Neural cell (in vitro differentiated cells): ENCODE measurements at regions not wholly inside any gene's neighbourhood (a gene's known extent, or its start where the extent isn't known, plus 50 kb on each side); places are given as distances from the start of the nearest gene placed in this dataset.

Experiments used
- H2AFZ ChIP-seq: fragments of 200-600, 300-800 bp; sonication (generic), shearing (Covaris generic); 2 replicates; pipeline ENCODE4 v1.6.0; 2014; ENCODE audit warnings: low read depth, mild to moderate bottlenecking, antibody characterized with exemption, low read length, moderate library complexity
- H3F3A ChIP-seq: fragments of 200-600 bp; shearing (Covaris generic); 2 replicates; pipeline ENCODE4 v1.6.1; 2016; ENCODE audit warnings: mild to moderate bottlenecking, moderate library complexity, mixed read lengths, antibody characterized with exemption, low read length; ENCODE audit not compliant: insufficient read depth, poor library complexity, severe bottlenecking
- H3K27ac ChIP-seq: fragments of 200-600, 300-800 bp; sonication (generic), shearing (Covaris generic); 2 replicates; pipeline ENCODE4 v1.5.1; 2014; ENCODE audit warnings: mild to moderate bottlenecking, low read length, moderate library complexity
- H3K27me3 ChIP-seq: fragments of 300-800, 200-600 bp; sonication (generic), shearing (Covaris generic); 2 replicates; pipeline ENCODE4 v1.6.0; 2014; ENCODE audit warnings: mild to moderate bottlenecking, low read depth, low read length, moderate library complexity; ENCODE audit not compliant: insufficient read depth
- H3K36me3 ChIP-seq: fragments of 300-800, 200-600 bp; sonication (generic), shearing (Covaris generic); 2 replicates; pipeline ENCODE4 v1.5.1; 2014; ENCODE audit warnings: mild to moderate bottlenecking, antibody characterized with exemption, low read length, moderate library complexity; ENCODE audit not compliant: insufficient read depth
- H3K4me2 ChIP-seq: fragments of 300-800, 200-600 bp; sonication (generic), shearing (Covaris generic); 2 replicates; pipeline ENCODE4 v1.6.0; 2014; ENCODE audit warnings: mild to moderate bottlenecking, low read length
- H3K4me3 ChIP-seq: fragments of 300-800, 200-600 bp; sonication (generic), shearing (Covaris generic); 2 replicates; pipeline ENCODE4 v1.5.1; 2014; ENCODE audit warnings: mild to moderate bottlenecking, low read length, moderate library complexity
- H3K79me2 ChIP-seq: fragments of 200-600 bp; shearing (Covaris generic); replicated peaks from 2 replicates; pipeline ENCODE4 v1.6.0; 2014; ENCODE audit warnings: mild to moderate bottlenecking, low read length, moderate library complexity; ENCODE audit not compliant: insufficient read depth
- H3K9ac ChIP-seq: fragments of 300-800, 200-600 bp; sonication (generic), shearing (Covaris generic); 2 replicates; pipeline ENCODE4 v1.6.1; 2016; ENCODE audit warnings: mild to moderate bottlenecking, low read length, mixed read lengths
- H3K9me2 ChIP-seq: fragments of 200-600 bp; shearing (Covaris generic); 2 replicates; pipeline ENCODE4 v1.6.1; 2016; ENCODE audit warnings: mild to moderate bottlenecking, low read length, mixed read lengths; ENCODE audit not compliant: insufficient read depth
- H3K9me3 ChIP-seq: fragments of 200-600, 300-800 bp; sonication (generic), shearing (Covaris generic); 2 replicates; pipeline ENCODE4 v1.6.1; 2016; ENCODE audit warnings: mild to moderate bottlenecking, mixed run types, low read length, moderate library complexity, mixed read lengths
- H4K20me1 ChIP-seq: fragments of 200-600 bp; shearing (Covaris generic); 2 replicates; pipeline ENCODE4 v1.6.1; 2016; ENCODE audit warnings: mild to moderate bottlenecking, mixed run types; ENCODE audit not compliant: insufficient read depth
- CTCF ChIP-seq: fragments of 450-650 bp; IDR thresholded peaks from 2 replicates; pipeline ENCODE4 v1.5.1; 2014; ENCODE audit warnings: antibody characterized with exemption, mild to moderate bottlenecking, moderate library complexity; ENCODE audit not compliant: poor library complexity, severe bottlenecking
- EP300 ChIP-seq: fragments of 450-650 bp; conservative IDR thresholded peaks from 2 replicates; pipeline ENCODE4 v1.6.1; 2014; ENCODE audit warnings: antibody characterized with exemption, mild to moderate bottlenecking, moderate library complexity; ENCODE audit not compliant: poor library complexity, severe bottlenecking
- EZH2 ChIP-seq: fragments of 200-600, 300-800 bp; shearing (Covaris generic), sonication (generic); IDR thresholded peaks from 2 replicates; pipeline ENCODE4 v1.6.1; 2014; ENCODE audit warnings: antibody characterized with exemption, low read length, borderline replicate concordance, mild to moderate bottlenecking; ENCODE audit not compliant: insufficient read depth, poor library complexity, severe bottlenecking
- MXI1 ChIP-seq: fragments of 450-650 bp; conservative IDR thresholded peaks from 2 replicates; pipeline ENCODE4 v1.6.1; 2014; ENCODE audit warnings: antibody characterized with exemption, mild to moderate bottlenecking; ENCODE audit not compliant: poor library complexity, severe bottlenecking
- POLR2AphosphoS5 ChIP-seq: IDR thresholded peaks from 2 replicates; pipeline ENCODE4 v1.6.1; 2012
- RAD21 ChIP-seq: fragments of 450-650 bp; conservative IDR thresholded peaks from 2 replicates; pipeline ENCODE4 v1.6.1; 2014; ENCODE audit warnings: antibody characterized with exemption, mild to moderate bottlenecking, moderate library complexity
- SMC3 ChIP-seq: fragments of 450-650 bp; conservative IDR thresholded peaks from 2 replicates; pipeline ENCODE4 v1.6.1; 2014; ENCODE audit warnings: antibody characterized with exemption, mild to moderate bottlenecking, moderate library complexity; ENCODE audit not compliant: poor library complexity
- TAF1 ChIP-seq: IDR thresholded peaks from 2 replicates; pipeline ENCODE4 v1.6.1; 2012; ENCODE audit warnings: low read depth
- TF ChIP-seq, protein P1 (sequence below): IDR thresholded peaks from 2 replicates; pipeline ENCODE4 v1.6.1; 2012; ENCODE audit warnings: borderline replicate concordance

DNA sequence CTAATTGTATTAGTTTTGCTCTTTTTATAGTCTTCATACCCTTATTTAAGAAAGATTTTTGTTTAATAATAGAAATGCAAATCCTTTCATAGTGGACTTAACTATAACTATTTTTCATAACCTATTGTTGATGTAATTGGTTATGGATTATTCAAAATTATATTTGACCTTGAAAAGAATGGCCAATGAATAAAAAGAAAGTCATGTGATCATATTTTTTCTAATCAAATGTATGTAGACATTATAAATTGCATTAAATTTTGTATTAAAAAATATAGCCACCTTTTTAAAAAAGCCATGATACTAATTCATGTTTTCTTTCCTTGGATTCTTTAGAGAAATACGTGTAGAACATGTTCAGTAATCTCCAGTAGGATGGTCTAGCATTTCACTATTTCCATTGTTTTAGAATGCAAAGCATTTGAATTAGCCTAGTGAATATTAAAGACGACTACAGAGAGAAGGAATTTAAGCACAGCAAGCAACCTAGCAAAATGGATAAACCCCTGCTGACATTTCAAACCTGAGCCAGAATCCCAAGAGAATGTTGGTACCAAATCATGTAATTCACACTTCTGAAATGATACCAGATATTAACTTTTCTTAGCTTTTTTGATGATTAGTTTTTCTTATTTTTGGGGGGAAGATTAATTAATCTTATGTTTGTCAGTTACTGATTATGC is 1297.4 kb upstream of the MIR17HG start:
- no peaks in the 10 kb centered on the region for H3F3A ChIP-seq
- no peak overlapping the region for H3K9ac ChIP-seq
- H3K27me3 ChIP-seq, result no peaks in the 10 kb centered on the region
- no peaks in the 10 kb centered on the region for H3K36me3 ChIP-seq
- H3K27ac ChIP-seq, result no peak overlapping the region
- no peak overlapping the region for H3K4me2 ChIP-seq
- peaks cover 13% of the 10 kb centered on the region for H3K9me3 ChIP-seq
- no peak overlapping the region for H3K4me3 ChIP-seq
- no peaks in the 10 kb centered on the region for H3K9me2 ChIP-seq
- no peaks in the 10 kb centered on the region for H3K79me2 ChIP-seq
- H2AFZ ChIP-seq, result no peak overlapping the region
- no peaks in the 10 kb centered on the region for H4K20me1 ChIP-seq
- TF ChIP-seq EZH2 (no peak), POLR2AphosphoS5 (no peak), TAF1 (no peak), MXI1 (no peak), EP300 (no peak), CTCF (no peak), RAD21 (no peak), SMC3 (no peak)
- TF ChIP-seq, protein P1, sequence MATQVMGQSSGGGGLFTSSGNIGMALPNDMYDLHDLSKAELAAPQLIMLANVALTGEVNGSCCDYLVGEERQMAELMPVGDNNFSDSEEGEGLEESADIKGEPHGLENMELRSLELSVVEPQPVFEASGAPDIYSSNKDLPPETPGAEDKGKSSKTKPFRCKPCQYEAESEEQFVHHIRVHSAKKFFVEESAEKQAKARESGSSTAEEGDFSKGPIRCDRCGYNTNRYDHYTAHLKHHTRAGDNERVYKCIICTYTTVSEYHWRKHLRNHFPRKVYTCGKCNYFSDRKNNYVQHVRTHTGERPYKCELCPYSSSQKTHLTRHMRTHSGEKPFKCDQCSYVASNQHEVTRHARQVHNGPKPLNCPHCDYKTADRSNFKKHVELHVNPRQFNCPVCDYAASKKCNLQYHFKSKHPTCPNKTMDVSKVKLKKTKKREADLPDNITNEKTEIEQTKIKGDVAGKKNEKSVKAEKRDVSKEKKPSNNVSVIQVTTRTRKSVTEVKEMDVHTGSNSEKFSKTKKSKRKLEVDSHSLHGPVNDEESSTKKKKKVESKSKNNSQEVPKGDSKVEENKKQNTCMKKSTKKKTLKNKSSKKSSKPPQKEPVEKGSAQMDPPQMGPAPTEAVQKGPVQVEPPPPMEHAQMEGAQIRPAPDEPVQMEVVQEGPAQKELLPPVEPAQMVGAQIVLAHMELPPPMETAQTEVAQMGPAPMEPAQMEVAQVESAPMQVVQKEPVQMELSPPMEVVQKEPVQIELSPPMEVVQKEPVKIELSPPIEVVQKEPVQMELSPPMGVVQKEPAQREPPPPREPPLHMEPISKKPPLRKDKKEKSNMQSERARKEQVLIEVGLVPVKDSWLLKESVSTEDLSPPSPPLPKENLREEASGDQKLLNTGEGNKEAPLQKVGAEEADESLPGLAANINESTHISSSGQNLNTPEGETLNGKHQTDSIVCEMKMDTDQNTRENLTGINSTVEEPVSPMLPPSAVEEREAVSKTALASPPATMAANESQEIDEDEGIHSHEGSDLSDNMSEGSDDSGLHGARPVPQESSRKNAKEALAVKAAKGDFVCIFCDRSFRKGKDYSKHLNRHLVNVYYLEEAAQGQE, result no peak

DNA sequence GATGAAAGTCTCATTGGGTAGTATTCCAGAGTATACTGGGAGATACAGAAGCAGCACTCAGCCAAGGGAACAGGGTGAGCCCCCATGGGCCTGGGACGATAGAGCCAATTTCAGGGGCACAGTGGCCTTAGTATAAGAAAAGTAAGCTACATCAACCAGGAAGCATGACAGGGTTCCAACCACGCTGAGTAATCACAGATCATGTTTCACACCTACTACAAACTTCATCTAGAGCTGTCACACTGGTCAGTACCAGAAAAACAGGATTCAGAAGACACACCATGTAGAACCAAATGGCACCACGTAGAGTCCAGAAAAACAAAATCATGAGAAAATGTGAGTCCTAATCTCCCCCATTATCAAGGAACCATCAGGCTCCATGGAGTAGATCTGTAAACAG is 1292.4 kb upstream of the MIR17HG start:
- H3K4me3 ChIP-seq, result no peak overlapping the region
- H3K9ac ChIP-seq, result no peak overlapping the region
- H3K27ac ChIP-seq, result no peak overlapping the region
- H3K4me2 ChIP-seq, result no peak overlapping the region
- no peaks in the 10 kb centered on the region for H3K27me3 ChIP-seq
- H4K20me1 ChIP-seq, result no peaks in the 10 kb centered on the region
- H2AFZ ChIP-seq, result no peak overlapping the region
- H3K9me2 ChIP-seq, result no peaks in the 10 kb centered on the region
- no peaks in the 10 kb centered on the region for H3K79me2 ChIP-seq
- H3K9me3 ChIP-seq, result no peaks in the 10 kb centered on the region
- TF ChIP-seq CTCF (no peak), SMC3 (no peak), POLR2AphosphoS5 (no peak), RAD21 (no peak), TAF1 (no peak), EZH2 (no peak), EP300 (no peak), MXI1 (no peak)
- TF ChIP-seq, protein P1, result no peak
- no peaks in the 10 kb centered on the region for H3F3A ChIP-seq
- H3K36me3 ChIP-seq, result no peaks in the 10 kb centered on the region
